ENCODE measurements at regions not wholly inside any gene's neighbourhood (a gene's known extent, or its start where the extent isn't known, plus 50 kb on each side); places are given as distances from the start of the nearest gene placed in this dataset.
"Not testable (repeated sequence)": the region's sequence is repeated elsewhere in the genome, so short reads cannot be mapped to it uniquely, and the experiment has no call there.

DNA sequence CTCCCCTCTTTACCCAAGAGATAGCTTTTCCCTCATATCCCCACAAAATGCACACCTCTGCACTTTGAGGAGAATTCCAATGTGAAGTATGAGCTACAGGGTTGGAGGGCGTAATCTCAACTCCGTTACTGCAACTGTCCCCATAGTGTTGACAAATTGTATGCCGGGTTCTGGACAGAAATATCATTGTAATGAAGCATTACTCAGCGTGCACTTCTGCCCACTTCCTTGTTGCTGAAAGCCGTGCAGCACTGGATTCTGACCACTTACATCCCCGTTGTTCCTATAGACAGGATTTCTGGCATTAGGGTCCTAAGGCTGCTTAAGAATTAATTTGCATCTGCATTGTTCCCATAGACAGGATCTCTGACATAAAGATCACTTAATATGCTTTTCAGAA, 205.6 kb downstream of the RHOU start:
- Mint-ChIP-seq H3K27me3 (peaks cover 8% of the 10 kb centered on the region), H3K27ac (no peak overlapping the region), H3K9me3 (no peaks in the 10 kb centered on the region), H3K4me1 (no peaks in the 10 kb centered on the region), H3K4me3 (no peak overlapping the region), H3K36me3 (no peaks in the 10 kb centered on the region)
- DNase-seq (ENCODE audit: low spot score in 2 of 2): no peak
- no peak for ATAC-seq (ENCODE audit: low read depth)

DNA sequence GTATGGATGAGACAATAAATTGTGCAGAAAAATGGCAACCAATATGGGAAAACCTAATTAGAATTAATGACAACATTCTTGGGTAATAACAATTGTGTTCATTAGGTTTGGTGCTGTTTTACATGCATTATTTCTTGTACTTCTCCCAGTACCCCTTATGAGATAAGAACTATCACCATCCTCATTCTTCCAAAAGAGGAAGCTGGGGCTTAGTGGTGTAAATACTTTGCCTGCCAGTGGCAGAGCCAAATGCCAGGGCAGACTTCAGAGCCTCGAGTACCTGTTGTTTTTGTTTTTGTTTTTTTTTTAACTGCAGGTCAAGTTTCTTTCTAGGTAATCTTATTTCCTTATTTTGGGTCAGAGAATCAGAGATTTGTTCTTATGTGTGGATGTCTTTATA, 206.4 kb downstream of the RHOU start:
- ATAC-seq (ENCODE audit: low read depth): no peak

GRCh38 chr1:228943436-228943835, 208.2 kb downstream of the RHOU start:
- Mint-ChIP-seq H3K9me3 (no peaks in the 10 kb centered on the region), H3K4me3 (no peak overlapping the region), H3K4me1 (no peaks in the 10 kb centered on the region), H3K27ac (no peak overlapping the region), H3K36me3 (no peaks in the 10 kb centered on the region), H3K27me3 (peaks cover 8% of the 10 kb centered on the region)
- no peak for DNase-seq (ENCODE audit: low spot score in 2 of 2)
- no peak for ATAC-seq (ENCODE audit: low read depth)

More for the DNA sequence above, 206.4 kb downstream of the RHOU start:
- H3K27ac Mint-ChIP-seq: no peak overlapping the region
- H3K36me3 Mint-ChIP-seq: no peaks in the 10 kb centered on the region
- H3K27me3 Mint-ChIP-seq: peaks cover 8% of the 10 kb centered on the region
- H3K4me1 Mint-ChIP-seq: no peaks in the 10 kb centered on the region
- no peak overlapping the region for H3K4me3 Mint-ChIP-seq
- H3K9me3 Mint-ChIP-seq: no peaks in the 10 kb centered on the region
- no peak for DNase-seq (ENCODE audit: low spot score in 2 of 2)

DNA sequence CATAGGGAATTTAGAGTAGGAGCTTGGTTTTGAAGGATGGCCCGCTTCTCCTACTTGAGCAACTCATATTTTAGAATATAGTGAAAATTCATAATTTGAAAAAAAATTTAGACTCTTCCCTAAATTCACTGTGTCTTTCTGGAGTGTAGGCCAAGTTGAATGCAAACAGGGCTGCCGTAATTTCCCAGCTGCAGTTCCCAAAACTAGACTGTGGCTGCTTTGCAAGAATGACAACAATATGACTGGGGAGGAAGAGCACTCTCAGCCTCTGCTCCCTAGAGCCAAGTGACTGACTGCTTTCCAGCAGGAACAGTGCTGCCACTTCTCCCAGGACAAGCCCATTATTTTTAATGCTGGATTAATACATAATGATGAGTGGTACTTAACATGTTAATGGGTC, 209.0 kb downstream of the RHOU start:
- Mint-ChIP-seq H3K9me3 (no peaks in the 10 kb centered on the region), H3K27ac (no peak overlapping the region), H3K36me3 (no peaks in the 10 kb centered on the region), H3K27me3 (peaks cover 8% of the 10 kb centered on the region), H3K4me1 (no peaks in the 10 kb centered on the region), H3K4me3 (no peak overlapping the region)
- DNase-seq (ENCODE audit: low spot score in 2 of 2): no peak
- no peak for ATAC-seq (ENCODE audit: low read depth)

DNA sequence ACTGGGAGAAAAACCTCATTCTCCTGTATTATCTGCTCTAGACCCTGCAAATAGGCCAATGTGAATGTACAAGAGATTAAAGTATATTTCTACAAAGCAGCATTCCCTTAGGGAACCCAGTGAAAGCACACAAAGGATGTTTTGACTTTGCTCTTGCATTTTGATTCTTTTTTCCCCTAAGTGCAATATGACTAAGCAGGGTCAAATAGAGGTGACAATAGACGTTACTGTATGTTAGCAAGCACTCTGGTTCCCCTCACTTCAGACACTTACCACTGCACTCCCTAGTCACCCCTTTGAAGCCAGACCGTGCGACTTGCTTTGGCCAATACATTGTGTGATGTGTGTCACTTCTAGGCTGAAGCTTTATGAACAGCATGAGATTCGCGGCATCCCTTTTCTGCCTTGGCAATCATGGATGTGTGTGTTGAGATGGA, 209.7 kb downstream of the RHOU start:
- no peak overlapping the region for H3K27ac Mint-ChIP-seq
- no peaks in the 10 kb centered on the region for H3K9me3 Mint-ChIP-seq
- H3K4me3 Mint-ChIP-seq: no peak overlapping the region
- H3K27me3 Mint-ChIP-seq: peaks cover 8% of the 10 kb centered on the region
- no peaks in the 10 kb centered on the region for H3K4me1 Mint-ChIP-seq
- H3K36me3 Mint-ChIP-seq: no peaks in the 10 kb centered on the region
- ATAC-seq (ENCODE audit: low read depth) (no peak), DNase-seq (ENCODE audit: low spot score in 2 of 2) (no peak)

- H3K36me3 Mint-ChIP-seq: no peaks in the 10 kb centered on the region
- peaks cover 6% of the 10 kb centered on the region for H3K27me3 Mint-ChIP-seq
- ATAC-seq (ENCODE audit: low read depth): no peak
- no peaks in the 10 kb centered on the region for H3K4me1 Mint-ChIP-seq
- H3K27ac Mint-ChIP-seq: no peak overlapping the region
- H3K9me3 Mint-ChIP-seq: no peaks in the 10 kb centered on the region
- no peak overlapping the region for H3K4me3 Mint-ChIP-seq
- no peak for DNase-seq (ENCODE audit: low spot score in 2 of 2)
Measured at GRCh38 chr1:228945885-228946284, 210.6 kb downstream of the RHOU start.

DNA sequence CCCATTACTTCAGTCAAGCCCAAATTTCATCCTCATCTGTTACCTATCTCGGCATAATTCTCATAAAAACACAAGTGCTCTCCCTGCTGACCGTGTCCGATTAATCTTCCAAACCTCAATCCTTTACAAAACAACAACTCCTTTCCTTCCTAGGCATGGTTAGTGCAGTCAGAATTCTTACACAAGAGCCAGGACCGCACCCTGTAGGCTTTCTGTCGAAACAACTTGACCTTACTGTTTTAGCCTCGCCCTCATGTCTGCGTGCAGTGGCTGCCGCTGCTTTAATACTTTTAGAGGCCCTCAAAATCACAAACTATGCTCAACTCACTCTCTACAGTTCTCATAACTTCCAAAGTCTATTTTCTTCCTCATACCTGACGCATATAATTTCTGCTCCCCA, 214.3 kb downstream of the RHOU start:
- H3K4me3 Mint-ChIP-seq; H3K27ac Mint-ChIP-seq; DNase-seq (ENCODE audit: low spot score in 2 of 2); H3K4me1 Mint-ChIP-seq; H3K27me3 Mint-ChIP-seq; H3K36me3 Mint-ChIP-seq; H3K9me3 Mint-ChIP-seq; ATAC-seq (ENCODE audit: low read depth): not testable (repeated sequence)

DNA sequence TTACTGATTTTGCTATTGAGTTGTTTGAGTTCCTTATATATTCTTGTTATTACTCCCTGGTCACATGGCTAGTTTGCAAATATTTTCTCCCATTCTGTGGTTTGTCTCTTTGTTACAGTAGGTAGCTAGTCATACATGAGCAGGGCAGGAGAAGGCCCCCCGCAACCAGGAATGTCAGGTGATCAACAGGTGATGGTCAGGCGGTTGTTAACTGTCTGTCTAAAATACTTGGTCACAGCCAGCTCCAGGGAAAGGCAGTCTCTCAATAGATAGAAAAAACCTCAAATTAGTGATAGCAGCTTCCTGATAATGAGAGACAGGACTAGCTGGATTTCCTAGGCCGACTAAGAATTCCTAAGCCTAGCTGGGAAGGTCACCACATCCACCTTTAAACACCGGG, 217.9 kb downstream of the RHOU start:
- Mint-ChIP-seq H3K36me3 (no peaks in the 10 kb centered on the region), H3K9me3 (no peaks in the 10 kb centered on the region), H3K4me1 (no peaks in the 10 kb centered on the region), H3K27ac (no peak overlapping the region), H3K4me3 (no peak overlapping the region), H3K27me3 (peaks cover 4% of the 10 kb centered on the region)
- DNase-seq (ENCODE audit: low spot score in 2 of 2): no peak
- no peak for ATAC-seq (ENCODE audit: low read depth)

DNA sequence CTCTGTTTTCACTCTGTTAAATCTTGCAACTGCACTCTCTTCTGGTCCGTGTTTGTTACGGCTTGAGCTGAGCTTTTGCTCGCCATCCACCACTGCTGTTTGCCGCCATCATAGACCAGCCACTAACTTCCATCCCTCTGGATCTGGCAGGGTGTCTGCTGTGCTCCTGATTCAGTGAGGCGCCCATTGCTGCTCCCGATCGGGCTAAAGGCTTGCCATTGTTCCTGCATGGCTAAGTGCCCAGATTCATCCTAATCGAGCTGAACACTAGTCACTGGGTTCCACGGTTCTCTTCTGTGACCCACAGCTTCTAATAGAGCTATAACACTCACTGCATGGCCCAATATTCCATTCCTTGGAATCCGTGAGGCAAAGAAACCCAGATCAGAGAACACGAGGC, 218.5 kb downstream of the RHOU start:
- not testable (repeated sequence) for H3K9me3 Mint-ChIP-seq; H3K27me3 Mint-ChIP-seq; H3K36me3 Mint-ChIP-seq; H3K4me1 Mint-ChIP-seq; H3K4me3 Mint-ChIP-seq; H3K27ac Mint-ChIP-seq; DNase-seq (ENCODE audit: low spot score in 2 of 2); ATAC-seq (ENCODE audit: low read depth)

DNA sequence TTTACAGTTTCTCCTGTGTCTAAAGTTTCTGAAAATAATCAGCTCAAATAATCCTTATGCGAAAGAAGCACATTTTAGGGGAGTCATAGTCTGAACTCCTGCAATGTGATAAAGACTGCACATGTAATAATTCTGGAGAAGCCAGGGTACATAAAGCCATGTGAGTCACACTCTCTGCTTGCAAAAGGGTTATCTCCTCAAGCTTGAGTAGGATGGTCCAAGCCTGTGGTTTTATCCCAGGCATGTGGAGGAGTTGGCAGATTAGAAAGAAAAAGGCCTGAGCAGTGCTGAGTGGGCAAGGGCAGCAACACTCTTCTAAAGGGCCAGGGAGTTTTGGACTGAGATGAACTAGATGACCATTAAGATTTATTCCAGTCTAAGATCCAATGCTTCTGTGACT, 220.4 kb downstream of the RHOU start:
- Mint-ChIP-seq H3K27ac (no peak overlapping the region), H3K9me3 (no peaks in the 10 kb centered on the region), H3K4me1 (no peaks in the 10 kb centered on the region), H3K4me3 (no peak overlapping the region), H3K36me3 (no peaks in the 10 kb centered on the region), H3K27me3 (peaks cover 7% of the 10 kb centered on the region)
- ATAC-seq (ENCODE audit: low read depth) (no peak), DNase-seq (ENCODE audit: low spot score in 2 of 2) (no peak)

DNA sequence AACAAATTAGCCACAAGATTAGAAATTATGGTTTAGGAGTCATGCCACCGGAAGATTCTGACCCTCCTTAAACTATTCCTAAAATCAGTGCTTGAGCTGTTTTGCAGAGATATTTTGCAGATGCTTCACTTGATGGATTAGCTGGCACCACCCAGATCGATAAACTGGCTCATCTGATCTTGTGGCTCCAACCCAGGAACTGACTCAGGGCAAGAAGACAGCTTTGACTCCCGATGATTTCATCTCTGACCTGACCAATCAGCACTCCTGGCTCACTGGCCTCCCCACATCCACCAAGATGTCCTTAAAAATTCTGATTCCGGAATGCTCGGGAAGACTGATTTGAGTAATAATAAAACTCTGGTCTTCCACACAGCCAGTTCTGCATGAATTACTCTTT, 221.6 kb downstream of the RHOU start:
- H3K9me3 Mint-ChIP-seq: no peaks in the 10 kb centered on the region
- peaks cover 7% of the 10 kb centered on the region for H3K27me3 Mint-ChIP-seq
- no peak for ATAC-seq (ENCODE audit: low read depth)
- H3K36me3 Mint-ChIP-seq: no peaks in the 10 kb centered on the region
- H3K4me1 Mint-ChIP-seq: no peaks in the 10 kb centered on the region
- no peak overlapping the region for H3K4me3 Mint-ChIP-seq
- no peak for DNase-seq (ENCODE audit: low spot score in 2 of 2)
- no peak overlapping the region for H3K27ac Mint-ChIP-seq

DNA sequence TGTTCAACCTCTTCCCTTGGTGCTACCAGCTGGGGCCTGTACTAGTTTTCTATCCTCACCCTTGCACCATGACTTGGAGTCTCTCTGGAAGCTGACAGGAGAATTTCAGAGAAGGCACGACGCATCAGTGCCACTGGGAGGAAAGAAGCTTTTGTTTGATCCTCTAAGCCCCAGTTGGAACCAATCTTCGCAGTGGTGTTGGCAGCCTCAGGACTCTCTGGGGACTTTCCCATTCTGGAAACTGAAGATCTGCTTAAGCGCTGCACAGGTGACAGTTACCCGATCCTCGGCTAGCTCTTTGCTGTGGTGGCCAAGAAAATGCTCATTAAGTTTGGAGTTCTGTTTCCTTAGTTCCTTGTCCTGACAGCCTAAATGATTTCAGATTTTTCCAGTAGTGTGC, 222.3 kb downstream of the RHOU start:
- Mint-ChIP-seq H3K36me3 (no peaks in the 10 kb centered on the region), H3K27me3 (peaks cover 7% of the 10 kb centered on the region), H3K4me1 (no peaks in the 10 kb centered on the region), H3K27ac (no peak overlapping the region), H3K9me3 (peaks cover 1% of the 10 kb centered on the region), H3K4me3 (no peak overlapping the region)
- ATAC-seq (ENCODE audit: low read depth): no peak
- DNase-seq (ENCODE audit: low spot score in 2 of 2): no peak

DNA sequence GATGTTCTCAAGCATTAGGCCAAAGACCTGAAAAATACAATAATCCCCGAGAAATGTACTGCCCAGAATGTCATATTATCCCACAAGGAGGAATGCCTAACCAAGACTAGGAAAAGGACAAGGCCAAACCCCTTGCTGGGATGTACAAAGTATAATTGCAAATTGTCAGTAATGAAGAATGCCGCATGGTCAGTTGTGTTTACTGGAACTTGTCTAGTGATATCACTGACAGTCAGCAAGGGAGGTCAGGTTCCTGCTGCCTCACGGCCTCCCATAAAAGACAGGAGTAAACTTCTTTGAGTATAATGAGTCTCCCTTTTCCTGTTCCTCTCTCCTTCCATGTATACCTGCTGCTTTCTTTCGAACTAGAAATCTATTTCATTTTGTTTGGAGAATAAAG, 222.8 kb downstream of the RHOU start:
- Mint-ChIP-seq H3K27ac (no peak overlapping the region), H3K4me3 (no peak overlapping the region)

GRCh38 chr1:228958741-228959140, 223.5 kb downstream of the RHOU start:
- H3K27ac Mint-ChIP-seq: no peak overlapping the region
- no peaks in the 10 kb centered on the region for H3K4me1 Mint-ChIP-seq
- H3K9me3 Mint-ChIP-seq: peaks cover 1% of the 10 kb centered on the region
- peaks cover 7% of the 10 kb centered on the region for H3K27me3 Mint-ChIP-seq
- ATAC-seq (ENCODE audit: low read depth) (no peak), DNase-seq (ENCODE audit: low spot score in 2 of 2) (no peak)
- no peak overlapping the region for H3K4me3 Mint-ChIP-seq
- H3K36me3 Mint-ChIP-seq: no peaks in the 10 kb centered on the region

More for the DNA sequence above, 222.8 kb downstream of the RHOU start:
- Mint-ChIP-seq H3K27me3 (peaks cover 7% of the 10 kb centered on the region), H3K36me3 (no peaks in the 10 kb centered on the region), H3K4me1 (no peaks in the 10 kb centered on the region), H3K9me3 (peaks cover 1% of the 10 kb centered on the region)
- ATAC-seq (ENCODE audit: low read depth): no peak
- DNase-seq (ENCODE audit: low spot score in 2 of 2): no peak

- H3K27me3 Mint-ChIP-seq: peaks cover 7% of the 10 kb centered on the region
- peaks cover 1% of the 10 kb centered on the region for H3K9me3 Mint-ChIP-seq
- H3K4me1 Mint-ChIP-seq: no peaks in the 10 kb centered on the region
- H3K4me3 Mint-ChIP-seq: no peak overlapping the region
- DNase-seq (ENCODE audit: low spot score in 2 of 2): no peak
- no peaks in the 10 kb centered on the region for H3K36me3 Mint-ChIP-seq
- no peak for ATAC-seq (ENCODE audit: low read depth)
- H3K27ac Mint-ChIP-seq: no peak overlapping the region
Measured at GRCh38 chr1:228960705-228961104, 225.4 kb downstream of the RHOU start.

DNA sequence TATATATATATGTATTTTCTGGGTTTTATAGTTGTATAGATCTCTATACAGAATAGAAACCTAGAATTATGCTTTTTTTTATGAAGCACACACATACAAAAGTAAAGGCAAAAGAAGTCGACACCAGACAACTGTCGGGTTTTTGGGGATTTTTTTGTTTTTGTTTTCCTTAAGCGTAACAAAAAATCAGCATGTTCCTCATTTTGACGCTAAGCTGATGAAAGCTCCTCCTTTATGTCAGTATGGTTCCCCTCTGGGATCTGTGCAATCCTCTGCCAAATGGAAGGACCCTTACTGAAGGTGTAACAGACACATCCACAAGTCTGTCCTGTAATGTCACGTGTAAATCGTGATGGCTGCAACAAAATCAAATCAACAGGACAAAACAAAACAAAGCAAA, 226.2 kb downstream of the RHOU start:
- peaks cover 6% of the 10 kb centered on the region for H3K27me3 Mint-ChIP-seq
- H3K4me3 Mint-ChIP-seq: no peak overlapping the region
- H3K27ac Mint-ChIP-seq: no peak overlapping the region
- no peaks in the 10 kb centered on the region for H3K4me1 Mint-ChIP-seq
- DNase-seq (ENCODE audit: low spot score in 2 of 2) (no peak), ATAC-seq (ENCODE audit: low read depth) (no peak)
- H3K36me3 Mint-ChIP-seq: no peaks in the 10 kb centered on the region
- peaks cover 1% of the 10 kb centered on the region for H3K9me3 Mint-ChIP-seq
